SK-N-SH (cell line): ENCODE measurements at regions not wholly inside any gene's neighbourhood (a gene's known extent, or its start where the extent isn't known, plus 50 kb on each side); places are given as distances from the start of the nearest gene placed in this dataset.

Experiments
- EZH2phosphoT487 ChIP-seq: fragments of 200-600 bp; sonication (generic); IDR thresholded peaks from 2 replicates; pipeline ENCODE4 v1.6.1; 2017; ENCODE audit warnings: low read depth, mixed run types, mild to moderate bottlenecking, antibody characterized with exemption, moderate library complexity, borderline replicate concordance
- RXRA ChIP-seq: IDR thresholded peaks from 2 replicates; pipeline ENCODE4 v1.4.0; 2012; ENCODE audit warnings: low read depth, mild to moderate bottlenecking, borderline replicate concordance

- TF ChIP-seq RXRA (no peak), EZH2phosphoT487 (no peak)
These were observed 277.3 kb upstream of the CHD6 start for GRCh38 chr20:41895241-41896032.
